Testis (tissue), 2 donors: ENCODE measurements at regions not wholly inside any gene's neighbourhood (a gene's known extent, or its start where the extent isn't known, plus 50 kb on each side); places are given as distances from the start of the nearest gene placed in this dataset.

Experiments used
- POLR2A ChIP-seq: fragments of 450-650 bp; IDR thresholded peaks from one replicate; pipeline ENCODE4 v1.6.1; 2017; ENCODE audit warnings: antibody characterized with exemption, mild to moderate bottlenecking, moderate library complexity
- TF ChIP-seq, protein P1 (sequence below), 3 experiments: fragments of 450-650 bp in 2 of 3; fragments of 200-600 bp in 1 of 3; sonication (generic) in 1 of 3; IDR thresholded peaks; one replicate each; pipeline ENCODE4 v1.5.1; 2016 to 2019; ENCODE audit warnings: antibody characterized with exemption in 3 of 3, mild to moderate bottlenecking in 2 of 3, moderate library complexity in 1 of 3

- TF ChIP-seq, protein P1, sequence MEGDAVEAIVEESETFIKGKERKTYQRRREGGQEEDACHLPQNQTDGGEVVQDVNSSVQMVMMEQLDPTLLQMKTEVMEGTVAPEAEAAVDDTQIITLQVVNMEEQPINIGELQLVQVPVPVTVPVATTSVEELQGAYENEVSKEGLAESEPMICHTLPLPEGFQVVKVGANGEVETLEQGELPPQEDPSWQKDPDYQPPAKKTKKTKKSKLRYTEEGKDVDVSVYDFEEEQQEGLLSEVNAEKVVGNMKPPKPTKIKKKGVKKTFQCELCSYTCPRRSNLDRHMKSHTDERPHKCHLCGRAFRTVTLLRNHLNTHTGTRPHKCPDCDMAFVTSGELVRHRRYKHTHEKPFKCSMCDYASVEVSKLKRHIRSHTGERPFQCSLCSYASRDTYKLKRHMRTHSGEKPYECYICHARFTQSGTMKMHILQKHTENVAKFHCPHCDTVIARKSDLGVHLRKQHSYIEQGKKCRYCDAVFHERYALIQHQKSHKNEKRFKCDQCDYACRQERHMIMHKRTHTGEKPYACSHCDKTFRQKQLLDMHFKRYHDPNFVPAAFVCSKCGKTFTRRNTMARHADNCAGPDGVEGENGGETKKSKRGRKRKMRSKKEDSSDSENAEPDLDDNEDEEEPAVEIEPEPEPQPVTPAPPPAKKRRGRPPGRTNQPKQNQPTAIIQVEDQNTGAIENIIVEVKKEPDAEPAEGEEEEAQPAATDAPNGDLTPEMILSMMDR (IDR thresholded peaks at IDR 0.05): no peak
- TF ChIP-seq POLR2A: no peak
Measured at GRCh38 chr3:124300416-124300815, 308.5 kb upstream of the ROPN1 start.
